CD4-positive, alpha-beta T cell (primary cell): ENCODE measurements at regions not wholly inside any gene's neighbourhood (a gene's known extent, or its start where the extent isn't known, plus 50 kb on each side); places are given as distances from the start of the nearest gene placed in this dataset.

Source experiments
- ATAC-seq: fragments of 200-7000 bp; cut with Tn5 transposase; one replicate; pipeline ENCODE4 v1.10.0; 2022; ENCODE audit warnings: mild to moderate bottlenecking; ENCODE audit not compliant: poor library complexity
- CTCF ChIA-PET: fragments of 350-600 bp; sonication (Branson Sonifier 250); formaldehyde crosslinking; loops from one replicate; lab custom pipeline; 2021; ENCODE audit warnings: antibody characterized with exemption, inconsistent platforms; lab: Charles Lee
- POLR2A ChIA-PET: fragments of 350-600 bp; sonication (Branson Sonifier 250); formaldehyde crosslinking; loops from one replicate; lab custom pipeline; 2021; ENCODE audit warnings: antibody characterized with exemption, inconsistent platforms; lab: Charles Lee
- DNase-seq, 14 experiments: peaks; one replicate each; pipeline ENCODE4 v3.0.0-alpha.2; 2013 to 2020; ENCODE audit warnings: mixed read lengths in 2 of 14
- H3K27ac ChIP-seq, 2 donors: one replicate each; pipeline versions ENCODE4 v1.5.1 to v1.7.0; 2013; ENCODE audit warnings: low read length in 2 of 2, low read depth in 1 of 2, mild to moderate bottlenecking in 1 of 2
- H3K27me3 ChIP-seq, 2 experiments: 1 replicate in 1 of 2; 2 replicates in 1 of 2; pipeline versions ENCODE4 v1.6.1 to v1.7.0; 2013; ENCODE audit warnings: low read length in 2 of 2, control low read depth in 1 of 2, mild to moderate bottlenecking in 1 of 2, moderate library complexity in 1 of 2; ENCODE audit not compliant: insufficient read depth in 2 of 2, control insufficient read depth in 1 of 2
- H3K36me3 ChIP-seq: one replicate; pipeline ENCODE4 v1.6.1; 2013; ENCODE audit warnings: low read length, control low read depth; ENCODE audit not compliant: insufficient read depth
- H3K4me1 ChIP-seq: one replicate; pipeline ENCODE4 v1.6.1; 2013; ENCODE audit warnings: low read length, control low read depth; ENCODE audit not compliant: insufficient read depth
- H3K4me3 ChIP-seq: one replicate; pipeline ENCODE4 v1.5.1; 2013; ENCODE audit warnings: mild to moderate bottlenecking, low read length, moderate library complexity
- H3K9me3 ChIP-seq, 2 experiments: 1 replicate in 1 of 2; 2 replicates in 1 of 2; pipeline versions ENCODE4 v1.6.1 to v1.7.0; 2013; ENCODE audit warnings: low read length in 2 of 2, mild to moderate bottlenecking in 2 of 2, control low read depth in 1 of 2, moderate library complexity in 1 of 2; ENCODE audit not compliant: control insufficient read depth in 1 of 2, insufficient read depth in 1 of 2
- H3K27ac Mint-ChIP-seq: one replicate; pipeline ENCODE4 v1.8.0; 2020; ENCODE audit warnings: mixed read lengths
- H3K27me3 Mint-ChIP-seq: one replicate; pipeline ENCODE4 v1.8.0; 2021; ENCODE audit warnings: mixed read lengths
- H3K36me3 Mint-ChIP-seq: one replicate; pipeline ENCODE4 v1.8.0; 2021; ENCODE audit warnings: low read depth, mixed read lengths
- H3K4me1 Mint-ChIP-seq: one replicate; pipeline ENCODE4 v1.8.0; 2021; ENCODE audit warnings: low read depth, mixed read lengths
- H3K4me3 Mint-ChIP-seq: one replicate; pipeline ENCODE4 v1.8.0; 2020; ENCODE audit warnings: mild to moderate bottlenecking, mixed read lengths
- H3K9me3 Mint-ChIP-seq: one replicate; pipeline ENCODE4 v1.8.0; 2020; ENCODE audit warnings: mixed read lengths
- CTCF ChIP-seq: fragments of 200-600 bp; IDR thresholded peaks from one replicate; pipeline ENCODE4 v1.8.0; 2022; ENCODE audit warnings: antibody characterized with exemption, mild to moderate bottlenecking
- intact Hi-C, 2 experiments: fragments of 100-400 bp; cut with DNase I in 1 of 2; cut with micrococcal nuclease in 1 of 2; formaldehyde crosslinking; loops; one replicate each; pipeline versions ENCODE4 v1.15.1 to v1.9.0; 2023 to 2025; cut with DNase I, micrococcal nuclease

GRCh38 chr20:43337036-43337435 is 120.7 kb upstream of the SRSF6 start:
- no peaks in the 10 kb centered on the region for H3K4me1 ChIP-seq
- no peak overlapping the region for H3K27ac ChIP-seq
- no peaks in the 10 kb centered on the region for H3K36me3 ChIP-seq
- H3K4me3 ChIP-seq, result no peak overlapping the region
- peaks cover 0 to 2% of the 10 kb centered on the region in 2 experiments for H3K27me3 ChIP-seq
- Mint-ChIP-seq H3K9me3 (peaks cover 14% of the 10 kb centered on the region), H3K4me3 (no peak overlapping the region), H3K27me3 (no peaks in the 10 kb centered on the region), H3K36me3 (no peaks in the 10 kb centered on the region), H3K4me1 (no peaks in the 10 kb centered on the region), H3K27ac (no peak overlapping the region)
- TF ChIP-seq CTCF, result no peak
- DNase-seq (no peak), ATAC-seq (no peak)
- intact Hi-C loops, result no loop called here
- ChIA-PET CTCF (no interaction called here), POLR2A (no interaction called here)
- H3K9me3 ChIP-seq, result peaks cover 25 to 57% of the 10 kb centered on the region in 2 experiments

GRCh38 chr20:43334080-43334479 is 123.6 kb upstream of the SRSF6 start:
- intact Hi-C loops, result no loop called here
- ChIA-PET POLR2A (no interaction called here), CTCF (no interaction called here)
- no peaks in the 10 kb centered on the region for H3K4me1 ChIP-seq
- peaks cover 11% of the 10 kb centered on the region for H3K9me3 Mint-ChIP-seq
- H3K27ac ChIP-seq, result no peak overlapping the region
- TF ChIP-seq CTCF, result no peak
- ATAC-seq (no peak), DNase-seq (no peak)
- no peaks in the 10 kb centered on the region for H3K27me3 ChIP-seq
- no peaks in the 10 kb centered on the region for H3K4me1 Mint-ChIP-seq
- no peaks in the 10 kb centered on the region for H3K36me3 ChIP-seq
- no peak overlapping the region for H3K27ac Mint-ChIP-seq
- peaks cover 25 to 48% of the 10 kb centered on the region in 2 experiments for H3K9me3 ChIP-seq
- no peak overlapping the region for H3K4me3 ChIP-seq
- H3K36me3 Mint-ChIP-seq, result no peaks in the 10 kb centered on the region
- no peaks in the 10 kb centered on the region for H3K27me3 Mint-ChIP-seq
- H3K4me3 Mint-ChIP-seq, result no peak overlapping the region

- H3K9me3 Mint-ChIP-seq, result peaks cover 11% of the 10 kb centered on the region
- Histone ChIP-seq H3K4me1 (no peaks in the 10 kb centered on the region), H3K36me3 (no peaks in the 10 kb centered on the region), H3K27me3 (no peaks in the 10 kb centered on the region), H3K9me3 (peaks cover 25 to 31% of the 10 kb centered on the region in 2 experiments), H3K4me3 (no peak overlapping the region), H3K27ac (no peak overlapping the region)
- no peaks in the 10 kb centered on the region for H3K27me3 Mint-ChIP-seq
- ATAC-seq (no peak), DNase-seq (no peak)
- H3K4me1 Mint-ChIP-seq, result no peaks in the 10 kb centered on the region
- H3K4me3 Mint-ChIP-seq, result no peak overlapping the region
- TF ChIP-seq CTCF, result no peak
- CTCF ChIA-PET, result no interaction called here
- no peak overlapping the region for H3K27ac Mint-ChIP-seq
- intact Hi-C loops, result no loop called here
- no peaks in the 10 kb centered on the region for H3K36me3 Mint-ChIP-seq
- POLR2A ChIA-PET, result no interaction called here
These were observed 125.8 kb upstream of the SRSF6 start for GRCh38 chr20:43331906-43332305.
